Hepatocyte (in vitro differentiated cells): ENCODE measurements at regions not wholly inside any gene's neighbourhood (a gene's known extent, or its start where the extent isn't known, plus 50 kb on each side); places are given as distances from the start of the nearest gene placed in this dataset.

Experiments used
- DNase-seq: peaks from one replicate; pipeline ENCODE4 v3.0.0-alpha.2; 2016; ENCODE audit warnings: low spot score
- H2AFZ ChIP-seq: fragments of 200-600 bp; sonication (generic); 2 replicates; pipeline ENCODE4 v1.6.0; 2016; ENCODE audit warnings: antibody characterized with exemption, mild to moderate bottlenecking
- H3K27ac ChIP-seq: fragments of 200-600 bp; sonication (generic); 2 replicates; pipeline ENCODE4 v1.5.1; 2016; ENCODE audit warnings: mild to moderate bottlenecking
- H3K27me3 ChIP-seq: fragments of 200-600 bp; sonication (generic); 2 replicates; pipeline ENCODE4 v1.6.1; 2016
- H3K36me3 ChIP-seq: fragments of 200-600 bp; sonication (generic); replicated peaks from 2 replicates; pipeline ENCODE4 v1.5.1; 2016; ENCODE audit warnings: low read depth; ENCODE audit not compliant: insufficient read depth
- H3K4me1 ChIP-seq: fragments of 200-600 bp; sonication (generic); 2 replicates; pipeline ENCODE4 v1.5.1; 2016; ENCODE audit warnings: mild to moderate bottlenecking, moderate library complexity; ENCODE audit not compliant: insufficient read depth
- H3K4me2 ChIP-seq: fragments of 200-600 bp; sonication (generic); 2 replicates; pipeline ENCODE4 v1.6.0; 2016
- H3K4me3 ChIP-seq: fragments of 200-600 bp; sonication (generic); 2 replicates; pipeline ENCODE4 v1.5.1; 2016; ENCODE audit warnings: mild to moderate bottlenecking
- H3K79me2 ChIP-seq: fragments of 200-600 bp; sonication (generic); 2 replicates; pipeline ENCODE4 v1.6.0; 2017; ENCODE audit warnings: mild to moderate bottlenecking
- H3K9me2 ChIP-seq: fragments of 200-600 bp; sonication (generic); replicated peaks from 2 replicates; pipeline ENCODE4 v1.6.0; 2017; ENCODE audit warnings: mild to moderate bottlenecking; ENCODE audit not compliant: insufficient read depth
- H3K9me3 ChIP-seq: fragments of 200-600 bp; sonication (generic); 2 replicates; pipeline ENCODE4 v1.5.1; 2016; ENCODE audit warnings: low read depth, mild to moderate bottlenecking
- H4K20me1 ChIP-seq: fragments of 200-600 bp; sonication (generic); 2 replicates; pipeline ENCODE4 v1.6.0; 2016; ENCODE audit warnings: mild to moderate bottlenecking; ENCODE audit not compliant: insufficient read depth, poor library complexity, severe bottlenecking
- EZH2 ChIP-seq: fragments of 200-600 bp; sonication (generic); IDR thresholded peaks from 2 replicates; pipeline ENCODE4 v1.6.1; 2016; ENCODE audit warnings: antibody characterized with exemption, mild to moderate bottlenecking, borderline replicate concordance
- EZH2phosphoT487 ChIP-seq: fragments of 200-600 bp; sonication (generic); IDR thresholded peaks from one replicate; pipeline ENCODE4 v1.6.1; 2018; ENCODE audit warnings: antibody characterized with exemption, mild to moderate bottlenecking, low read depth, moderate library complexity; ENCODE audit not compliant: unreplicated experiment, severe bottlenecking
- WGBS: methylation state at CpG from one replicate; pipeline ENCODE4 v1.1.6; 2016; ENCODE audit warnings: low lambda C conversion rate; ENCODE audit errors: missing lambda C conversion rate; 5-methylcytosine and 5-hydroxymethylcytosine counted together
- TF ChIP-seq, protein P1 (sequence below): fragments of 200-600 bp; sonication (generic); IDR thresholded peaks from 2 replicates; pipeline ENCODE4 v1.5.1; 2016; ENCODE audit warnings: antibody characterized with exemption, mild to moderate bottlenecking; ENCODE audit not compliant: poor library complexity

DNA sequence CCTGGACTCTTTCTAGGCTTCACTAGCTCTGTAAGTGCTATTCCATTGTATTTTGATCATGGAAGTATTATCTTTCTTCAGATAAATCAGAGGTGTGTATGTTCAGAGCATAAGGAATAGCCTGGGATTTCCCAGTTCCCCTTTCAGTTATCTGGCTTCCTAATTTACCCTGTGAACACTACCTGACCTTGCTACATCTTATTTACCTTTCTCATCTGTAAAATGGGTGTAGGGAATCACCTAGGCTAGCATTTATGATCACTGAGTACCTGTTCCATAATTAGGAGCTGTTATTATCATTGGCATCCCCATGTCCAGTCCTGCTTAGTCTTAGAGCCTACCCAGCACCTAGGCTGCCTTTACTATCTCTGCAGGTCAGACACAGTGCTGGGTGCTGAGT, 149.3 kb upstream of the NR2F2 start:
- H3K79me2 ChIP-seq, result no peaks in the 10 kb centered on the region
- H3K27ac ChIP-seq, result peak overlapping the region; percentile 10
- peaks cover 12% of the 10 kb centered on the region for H3K4me1 ChIP-seq
- H3K9me3 ChIP-seq, result no peaks in the 10 kb centered on the region
- no peaks in the 10 kb centered on the region for H4K20me1 ChIP-seq
- no peak for DNase-seq
- no peaks in the 10 kb centered on the region for H3K27me3 ChIP-seq
- no peak overlapping the region for H2AFZ ChIP-seq
- H3K9me2 ChIP-seq, result no peaks in the 10 kb centered on the region
- no peaks in the 10 kb centered on the region for H3K36me3 ChIP-seq
- TF ChIP-seq, protein P1, sequence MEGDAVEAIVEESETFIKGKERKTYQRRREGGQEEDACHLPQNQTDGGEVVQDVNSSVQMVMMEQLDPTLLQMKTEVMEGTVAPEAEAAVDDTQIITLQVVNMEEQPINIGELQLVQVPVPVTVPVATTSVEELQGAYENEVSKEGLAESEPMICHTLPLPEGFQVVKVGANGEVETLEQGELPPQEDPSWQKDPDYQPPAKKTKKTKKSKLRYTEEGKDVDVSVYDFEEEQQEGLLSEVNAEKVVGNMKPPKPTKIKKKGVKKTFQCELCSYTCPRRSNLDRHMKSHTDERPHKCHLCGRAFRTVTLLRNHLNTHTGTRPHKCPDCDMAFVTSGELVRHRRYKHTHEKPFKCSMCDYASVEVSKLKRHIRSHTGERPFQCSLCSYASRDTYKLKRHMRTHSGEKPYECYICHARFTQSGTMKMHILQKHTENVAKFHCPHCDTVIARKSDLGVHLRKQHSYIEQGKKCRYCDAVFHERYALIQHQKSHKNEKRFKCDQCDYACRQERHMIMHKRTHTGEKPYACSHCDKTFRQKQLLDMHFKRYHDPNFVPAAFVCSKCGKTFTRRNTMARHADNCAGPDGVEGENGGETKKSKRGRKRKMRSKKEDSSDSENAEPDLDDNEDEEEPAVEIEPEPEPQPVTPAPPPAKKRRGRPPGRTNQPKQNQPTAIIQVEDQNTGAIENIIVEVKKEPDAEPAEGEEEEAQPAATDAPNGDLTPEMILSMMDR, result no peak
- TF ChIP-seq EZH2 (no peak), EZH2phosphoT487 (no peak)
- no peak overlapping the region for H3K4me3 ChIP-seq
- no peak overlapping the region for H3K4me2 ChIP-seq

DNA sequence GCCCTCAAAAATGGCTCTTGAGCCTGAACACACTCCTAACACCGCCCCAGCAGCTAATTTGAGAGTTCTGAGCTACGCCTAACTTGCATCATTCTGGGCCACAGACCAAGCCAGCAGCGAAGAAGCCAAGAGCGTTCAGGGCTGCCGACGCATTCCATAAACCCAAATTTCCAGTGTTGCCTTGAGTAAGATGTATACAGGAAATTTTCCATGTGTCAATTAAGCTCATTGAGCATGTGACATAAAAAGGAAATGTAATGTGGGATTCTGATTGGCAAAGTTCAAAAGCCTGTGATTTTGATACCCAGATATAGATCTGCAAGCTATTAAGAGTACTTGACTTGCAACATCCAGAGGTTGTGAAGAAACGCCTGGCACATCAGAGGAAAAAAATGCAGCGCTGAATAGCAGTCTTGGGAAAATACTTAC, 148.6 kb upstream of the NR2F2 start:
- H3K4me2 ChIP-seq, result no peak overlapping the region
- H3K9me3 ChIP-seq, result no peaks in the 10 kb centered on the region
- DNase-seq, result no peak
- H3K36me3 ChIP-seq, result no peaks in the 10 kb centered on the region
- TF ChIP-seq EZH2phosphoT487, result no peak
- TF ChIP-seq EZH2, result no peak
- TF ChIP-seq, protein P1, result no peak
- H3K27ac ChIP-seq, result peak overlapping the region; percentile 10
- H3K9me2 ChIP-seq, result no peaks in the 10 kb centered on the region
- no peak overlapping the region for H2AFZ ChIP-seq
- no peaks in the 10 kb centered on the region for H3K27me3 ChIP-seq
- no peaks in the 10 kb centered on the region for H4K20me1 ChIP-seq
- H3K4me3 ChIP-seq, result no peak overlapping the region
- no peaks in the 10 kb centered on the region for H3K79me2 ChIP-seq
- peaks cover 12% of the 10 kb centered on the region for H3K4me1 ChIP-seq
- WGBS, result 76% methylated on average over 8 of the region's 8 CpGs

DNA sequence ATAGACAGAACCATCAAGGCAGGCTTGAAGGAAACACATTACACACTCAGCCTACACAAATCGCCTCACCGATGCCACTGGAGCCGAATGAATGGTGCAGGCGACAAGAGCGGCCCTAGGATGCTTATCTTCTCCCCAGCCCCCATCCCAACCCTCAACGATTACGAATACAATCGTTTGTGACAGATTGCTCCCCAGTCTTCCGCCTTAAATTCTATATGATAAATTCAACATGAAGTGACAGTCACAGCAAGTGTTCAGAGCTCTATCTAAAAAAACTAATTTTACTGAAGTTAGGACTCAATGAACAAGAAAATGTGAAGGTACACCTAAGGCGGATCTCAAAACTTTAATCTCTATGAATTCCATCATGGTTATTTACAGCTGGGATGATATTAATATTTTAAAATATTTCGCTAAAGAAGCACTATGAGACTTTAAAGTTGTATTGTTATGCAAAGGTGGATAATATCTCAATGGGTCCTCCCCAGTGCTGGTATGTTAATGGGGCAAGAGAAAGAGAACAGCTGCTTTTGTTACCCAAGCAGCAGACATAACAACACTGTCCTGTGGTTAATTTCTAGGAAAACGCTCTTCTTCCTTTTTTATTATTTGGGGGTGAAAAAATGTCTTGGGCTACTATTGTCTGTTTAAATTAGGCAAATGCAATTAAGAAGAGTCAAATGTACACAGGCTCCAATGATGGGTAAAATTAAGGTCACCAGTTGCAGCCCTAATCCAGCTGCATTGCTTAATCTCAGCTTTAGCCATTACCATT, 147.6 kb upstream of the NR2F2 start:
- no peak overlapping the region for H3K27ac ChIP-seq
- WGBS, result 88% methylated on average over 12 of the region's 12 CpGs
- TF ChIP-seq, protein P1, result no peak
- TF ChIP-seq EZH2 (no peak), EZH2phosphoT487 (no peak)

More for the DNA sequence above, 147.6 kb upstream of the NR2F2 start:
- no peak for DNase-seq
- H3K4me3 ChIP-seq, result no peak overlapping the region
- no peak overlapping the region for H2AFZ ChIP-seq
- no peaks in the 10 kb centered on the region for H3K27me3 ChIP-seq
- no peaks in the 10 kb centered on the region for H3K36me3 ChIP-seq
- no peaks in the 10 kb centered on the region for H3K79me2 ChIP-seq
- no peaks in the 10 kb centered on the region for H4K20me1 ChIP-seq
- no peaks in the 10 kb centered on the region for H3K9me2 ChIP-seq
- peaks cover 15% of the 10 kb centered on the region for H3K4me1 ChIP-seq
- H3K4me2 ChIP-seq, result no peak overlapping the region
- H3K9me3 ChIP-seq, result no peaks in the 10 kb centered on the region
